ENCODE measurements at regions not wholly inside any gene's neighbourhood (a gene's known extent, or its start where the extent isn't known, plus 50 kb on each side); places are given as distances from the start of the nearest gene placed in this dataset.

- no peaks in the 10 kb centered on the region for H3K79me2 ChIP-seq (ENCODE audit: insufficient read depth, low read length)
- DNase-seq (ENCODE audit: low read depth) (no peak), FAIRE-seq (no peak)
- H3K27me3 ChIP-seq (ENCODE audit: insufficient read depth, low read length): no peaks in the 10 kb centered on the region
- Mint-ChIP-seq H3K4me1 (ENCODE audit: low read depth, unreplicated experiment) (peaks cover 11% of the 10 kb centered on the region), H3K4me3 (ENCODE audit: unreplicated experiment) (no peak overlapping the region), H3K9me3 (ENCODE audit: unreplicated experiment) (no peaks in the 10 kb centered on the region), H3K36me3 (ENCODE audit: low read depth, unreplicated experiment) (no peaks in the 10 kb centered on the region), H3K27me3 (ENCODE audit: low read depth, unreplicated experiment) (peaks cover 4% of the 10 kb centered on the region), H3K27ac (ENCODE audit: unreplicated experiment) (no peak overlapping the region)
- H4K20me1 ChIP-seq (ENCODE audit: insufficient read depth, low read length): no peaks in the 10 kb centered on the region
- no peak overlapping the region for H3K4me3 ChIP-seq (ENCODE audit: insufficient read depth, low read depth, low read length)
- no peaks in the 10 kb centered on the region for H3K4me1 ChIP-seq (ENCODE audit: insufficient read depth, low read length)
- no peak overlapping the region for H2AFZ ChIP-seq (ENCODE audit: low read depth, low read length)
- no peaks in the 10 kb centered on the region for H3K36me3 ChIP-seq (ENCODE audit: insufficient read depth, low read length)
- no peaks in the 10 kb centered on the region for H3K9me3 ChIP-seq (ENCODE audit: insufficient read depth, low read depth, low read length)
- no peak for TF ChIP-seq CTCF (IDR thresholded peaks at IDR 0.05; ENCODE audit: insufficient read depth, low read depth, low read length)
- no peak for TF ChIP-seq EZH2 (IDR thresholded peaks at IDR 0.05; ENCODE audit: insufficient read depth, low read length)
- no peak overlapping the region for H3K9ac ChIP-seq (ENCODE audit: low read length)
- H3K4me2 ChIP-seq (ENCODE audit: low read length): no peak overlapping the region
- H3K27ac ChIP-seq (ENCODE audit: low read depth, low read length): no peak overlapping the region
Measured at GRCh38 chr14:61219256-61219655, 61.9 kb downstream of the TMEM30B start.

DNA sequence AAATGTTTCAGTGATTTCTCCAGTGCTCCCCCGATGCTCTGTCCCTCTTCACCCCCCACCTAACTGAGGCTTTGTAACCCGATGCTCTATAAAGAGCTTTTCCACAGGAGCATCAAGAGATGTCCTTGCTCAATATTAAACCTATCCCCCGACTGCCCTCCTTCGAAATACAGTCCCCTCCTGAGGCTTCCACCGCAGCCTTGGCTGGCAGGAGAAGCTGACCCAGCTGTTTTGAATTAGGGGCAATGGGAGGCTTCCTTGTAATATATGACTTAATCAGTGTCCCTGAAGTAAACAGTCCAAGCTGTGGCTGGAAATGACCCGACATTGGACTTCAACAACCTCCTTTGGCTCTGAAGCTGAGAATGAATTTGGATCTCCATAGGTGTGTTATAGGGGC is 62.4 kb downstream of the TMEM30B start:
- Mint-ChIP-seq H3K27ac (ENCODE audit: unreplicated experiment) (no peak overlapping the region), H3K27me3 (ENCODE audit: low read depth, unreplicated experiment) (peaks cover 4% of the 10 kb centered on the region), H3K9me3 (ENCODE audit: unreplicated experiment) (no peaks in the 10 kb centered on the region), H3K4me3 (ENCODE audit: unreplicated experiment) (no peak overlapping the region), H3K4me1 (ENCODE audit: low read depth, unreplicated experiment) (peaks cover 15% of the 10 kb centered on the region), H3K36me3 (ENCODE audit: low read depth, unreplicated experiment) (no peaks in the 10 kb centered on the region)
- no peak overlapping the region for H2AFZ ChIP-seq (ENCODE audit: low read depth, low read length)
- DNase-seq (ENCODE audit: low read depth): no peak
- no peak overlapping the region for H3K27ac ChIP-seq (ENCODE audit: low read depth, low read length)
- H3K9me3 ChIP-seq (ENCODE audit: insufficient read depth, low read depth, low read length): no peaks in the 10 kb centered on the region
- H3K27me3 ChIP-seq (ENCODE audit: insufficient read depth, low read length): no peaks in the 10 kb centered on the region
- H4K20me1 ChIP-seq (ENCODE audit: insufficient read depth, low read length): no peaks in the 10 kb centered on the region
- H3K4me2 ChIP-seq (ENCODE audit: low read length): no peak overlapping the region
- H3K4me3 ChIP-seq (ENCODE audit: insufficient read depth, low read depth, low read length): no peak overlapping the region
- H3K36me3 ChIP-seq (ENCODE audit: insufficient read depth, low read length): no peaks in the 10 kb centered on the region
- no peak for FAIRE-seq
- H3K79me2 ChIP-seq (ENCODE audit: insufficient read depth, low read length): no peaks in the 10 kb centered on the region
- no peak for TF ChIP-seq EZH2 (IDR thresholded peaks at IDR 0.05; ENCODE audit: insufficient read depth, low read length)
- no peak for TF ChIP-seq CTCF (IDR thresholded peaks at IDR 0.05; ENCODE audit: insufficient read depth, low read depth, low read length)
- no peaks in the 10 kb centered on the region for H3K4me1 ChIP-seq (ENCODE audit: insufficient read depth, low read length)
- H3K9ac ChIP-seq (ENCODE audit: low read length): no peak overlapping the region

GRCh38 chr14:61218157-61218556 is 63.0 kb downstream of the TMEM30B start:
- Histone ChIP-seq H3K4me2 (ENCODE audit: low read length) (no peak overlapping the region), H3K36me3 (ENCODE audit: insufficient read depth, low read length) (no peaks in the 10 kb centered on the region), H2AFZ (ENCODE audit: low read depth, low read length) (no peak overlapping the region), H3K27me3 (ENCODE audit: insufficient read depth, low read length) (no peaks in the 10 kb centered on the region), H3K9me3 (ENCODE audit: insufficient read depth, low read depth, low read length) (no peaks in the 10 kb centered on the region), H4K20me1 (ENCODE audit: insufficient read depth, low read length) (no peaks in the 10 kb centered on the region), H3K4me3 (ENCODE audit: insufficient read depth, low read depth, low read length) (no peak overlapping the region), H3K9ac (ENCODE audit: low read length) (no peak overlapping the region), H3K27ac (ENCODE audit: low read depth, low read length) (no peak overlapping the region), H3K79me2 (ENCODE audit: insufficient read depth, low read length) (no peaks in the 10 kb centered on the region), H3K4me1 (ENCODE audit: insufficient read depth, low read length) (peaks cover 3% of the 10 kb centered on the region)
- H3K27me3 Mint-ChIP-seq (ENCODE audit: low read depth, unreplicated experiment): peaks cover 2% of the 10 kb centered on the region
- DNase-seq (ENCODE audit: low read depth): no peak
- peaks cover 19% of the 10 kb centered on the region for H3K4me1 Mint-ChIP-seq (ENCODE audit: low read depth, unreplicated experiment)
- H3K36me3 Mint-ChIP-seq (ENCODE audit: low read depth, unreplicated experiment): no peaks in the 10 kb centered on the region
- no peak overlapping the region for H3K27ac Mint-ChIP-seq (ENCODE audit: unreplicated experiment)
- TF ChIP-seq CTCF (IDR thresholded peaks at IDR 0.05; ENCODE audit: insufficient read depth, low read depth, low read length) (no peak), EZH2 (IDR thresholded peaks at IDR 0.05; ENCODE audit: insufficient read depth, low read length) (no peak)
- no peaks in the 10 kb centered on the region for H3K9me3 Mint-ChIP-seq (ENCODE audit: unreplicated experiment)
- no peak overlapping the region for H3K4me3 Mint-ChIP-seq (ENCODE audit: unreplicated experiment)
- FAIRE-seq: no peak

Measured in astrocyte (in vitro differentiated cells and primary cell).